B cell (primary cell): ENCODE measurements at regions not wholly inside any gene's neighbourhood (a gene's known extent, or its start where the extent isn't known, plus 50 kb on each side); places are given as distances from the start of the nearest gene placed in this dataset.

Source experiments
- ATAC-seq: fragments of 200-7000 bp; cut with Tn5 transposase; one replicate; pipeline ENCODE4 v1.10.0; 2021; ENCODE audit warnings: low read depth, mild to moderate bottlenecking, moderate number of reproducible peaks, moderate library complexity
- CTCF ChIA-PET: fragments of 350-600 bp; sonication (Branson Sonifier 250); formaldehyde crosslinking; loops from one replicate; lab custom pipeline; 2021; ENCODE audit warnings: antibody characterized with exemption, inconsistent platforms; lab: Charles Lee
- POLR2A ChIA-PET: fragments of 350-600 bp; sonication (Branson Sonifier 250); formaldehyde crosslinking; loops from one replicate; lab custom pipeline; 2021; ENCODE audit warnings: antibody characterized with exemption; lab: Charles Lee
- DNase-seq: peaks from one replicate; pipeline ENCODE4 v3.0.0; 2013
- H2AFZ ChIP-seq: 2 replicates; pipeline ENCODE4 v1.6.1; 2012; ENCODE audit warnings: mild to moderate bottlenecking, low read depth, low read length; ENCODE audit not compliant: insufficient read depth, poor library complexity, severe bottlenecking
- H3K27ac ChIP-seq, 2 donors: 1 replicate in 1 of 2; 2 replicates in 1 of 2; pipeline ENCODE4 v1.5.1; 2012 to 2013; ENCODE audit warnings: low read length in 2 of 2, mild to moderate bottlenecking in 2 of 2, moderate library complexity in 1 of 2
- H3K27me3 ChIP-seq, 4 experiments: fragments of 200-600 bp in 1 of 4; sonication (generic) in 1 of 4; replicated peaks in 1 of 4; 1 replicate in 2 of 4; 2 replicates in 2 of 4; pipeline versions ENCODE4 v1.6.1 to v1.7.0; 2013 to 2016; ENCODE audit warnings: low read length in 3 of 4, mild to moderate bottlenecking in 2 of 4, mixed read lengths in 1 of 4, moderate library complexity in 1 of 4; ENCODE audit not compliant: insufficient read depth in 4 of 4, control insufficient read depth in 3 of 4; ENCODE audit errors: control extremely low read depth in 1 of 4
- H3K36me3 ChIP-seq, 2 experiments: replicated peaks in 1 of 2; 1 replicate in 1 of 2; 2 replicates in 1 of 2; pipeline versions ENCODE4 v1.6.1 to v1.7.1; 2013; ENCODE audit warnings: low read length in 1 of 2; ENCODE audit not compliant: insufficient read depth in 2 of 2, control insufficient read depth in 1 of 2; ENCODE audit errors: control extremely low read depth in 1 of 2, extremely low read depth in 1 of 2
- H3K4me1 ChIP-seq, 2 donors: fragments of 200-600 bp in 1 of 2; sonication (generic) in 1 of 2; 1 replicate in 1 of 2; 2 replicates in 1 of 2; pipeline versions ENCODE4 v1.5.1 to v1.6.1; 2013 to 2017; ENCODE audit warnings: low read length in 2 of 2; ENCODE audit not compliant: control insufficient read depth in 2 of 2, insufficient read depth in 2 of 2
- H3K4me2 ChIP-seq: replicated peaks from 2 replicates; pipeline ENCODE3; 2012; ENCODE audit warnings: mild to moderate bottlenecking, low read depth, low read length; ENCODE audit not compliant: poor library complexity, severe bottlenecking
- H3K4me3 ChIP-seq, 5 experiments: fragments of 200-600 bp in 1 of 5; sonication (generic) in 1 of 5; 1 replicate in 3 of 5; 2 replicates in 2 of 5; pipeline versions ENCODE4 v1.5.1 to v1.7.0; 2011 to 2016; ENCODE audit warnings: low read length in 4 of 5, mild to moderate bottlenecking in 4 of 5, low read depth in 2 of 5, control low read depth in 1 of 5, moderate library complexity in 1 of 5; ENCODE audit not compliant: insufficient read depth in 1 of 5; ENCODE audit errors: control extremely low read depth in 1 of 5, extremely low read depth in 1 of 5
- H3K79me2 ChIP-seq: fragments of 200-600 bp; sonication (generic); one replicate; pipeline ENCODE4 v1.6.0; 2016; ENCODE audit warnings: low read length; ENCODE audit not compliant: control insufficient read depth, insufficient read depth
- H3K9ac ChIP-seq: fragments of 200-600 bp; sonication (generic); 2 replicates; pipeline ENCODE4 v1.6.1; 2017; ENCODE audit warnings: mild to moderate bottlenecking, low read length, moderate library complexity
- H3K9me3 ChIP-seq, 3 donors: one replicate each; pipeline versions ENCODE4 v1.6.1 to v1.7.1; 2013; ENCODE audit warnings: low read length in 2 of 3; ENCODE audit not compliant: control insufficient read depth in 2 of 3, insufficient read depth in 1 of 3; ENCODE audit errors: control extremely low read depth in 1 of 3
- H4K20me1 ChIP-seq: 2 replicates; pipeline ENCODE4 v1.6.0; 2012; ENCODE audit warnings: mild to moderate bottlenecking, low read length; ENCODE audit not compliant: insufficient read depth, control insufficient read depth, poor library complexity, severe bottlenecking
- H3K27ac Mint-ChIP-seq: one replicate; pipeline ENCODE4 v1.8.0; 2021; ENCODE audit warnings: mixed read lengths
- H3K27me3 Mint-ChIP-seq: one replicate; pipeline ENCODE4 v1.8.0; 2021; ENCODE audit warnings: mixed read lengths
- H3K4me1 Mint-ChIP-seq: one replicate; pipeline ENCODE4 v1.8.0; 2021; ENCODE audit warnings: mixed read lengths
- H3K4me3 Mint-ChIP-seq: one replicate; pipeline ENCODE4 v1.8.0; 2021; ENCODE audit warnings: mixed read lengths
- H3K9me3 Mint-ChIP-seq: one replicate; pipeline ENCODE4 v1.8.0; 2022; ENCODE audit warnings: mixed read lengths; ENCODE audit not compliant: insufficient read depth
- EZH2 ChIP-seq: IDR thresholded peaks from 2 replicates; pipeline ENCODE4 v1.6.1; 2012; ENCODE audit warnings: borderline replicate concordance, low read depth, mild to moderate bottlenecking, moderate library complexity, low read length; ENCODE audit not compliant: insufficient read depth, poor library complexity, severe bottlenecking
- WGBS: methylation state at CpG from one replicate; pipeline ENCODE4 v1.1.5; 2013; ENCODE audit warnings: missing lambda C conversion rate; ENCODE audit not compliant: insufficient coverage; 5-methylcytosine and 5-hydroxymethylcytosine counted together
- intact Hi-C: fragments of 100-400 bp; cut with micrococcal nuclease; formaldehyde crosslinking; loops from one replicate; pipeline ENCODE4 v1.10.0; 2022
- TF ChIP-seq, protein P1 (sequence below): fragments of 200-600 bp; IDR thresholded peaks from one replicate; pipeline ENCODE4 v1.8.0; 2022; ENCODE audit warnings: antibody characterized with exemption, mild to moderate bottlenecking

DNA sequence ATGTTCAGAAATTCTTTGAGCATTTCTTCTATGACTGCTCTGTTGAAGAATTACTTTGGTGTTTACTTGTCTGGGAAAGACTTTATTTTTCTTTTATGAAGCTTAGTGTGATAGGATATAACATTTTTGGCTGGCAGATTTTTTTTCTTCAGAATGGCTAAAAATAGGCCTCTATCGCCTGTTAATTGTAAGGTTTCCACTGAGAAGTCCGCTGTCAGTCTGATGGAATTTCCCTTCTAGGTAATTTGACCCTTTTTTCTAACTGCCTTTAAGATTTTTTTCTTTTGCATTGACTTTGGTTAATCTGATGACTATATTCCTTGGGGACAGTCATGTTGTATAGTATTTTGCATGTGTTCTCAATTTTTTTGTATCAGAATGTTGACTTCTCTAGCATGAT is 590.7 kb downstream of the ADCYAP1 start:
- H2AFZ ChIP-seq = no peak overlapping the region
- no peak overlapping the region for H3K27ac Mint-ChIP-seq
- no peaks in the 10 kb centered on the region for H3K9me3 Mint-ChIP-seq
- no peak overlapping the region for H3K4me3 Mint-ChIP-seq
- no peaks in the 10 kb centered on the region for H3K27me3 Mint-ChIP-seq
- no peaks in the 10 kb centered on the region for H3K9me3 ChIP-seq
- WGBS = 100% methylated on average over 1 of the region's 2 CpGs
- H3K4me2 ChIP-seq = no peak overlapping the region
- CTCF ChIA-PET = no interaction called here
- H3K4me3 ChIP-seq = no peak overlapping the region
- no peaks in the 10 kb centered on the region for H3K79me2 ChIP-seq
- H3K9ac ChIP-seq = no peak overlapping the region
- no peaks in the 10 kb centered on the region for H3K27me3 ChIP-seq
- ATAC-seq (no peak), DNase-seq (no peak)
- intact Hi-C loops = no loop called here
- no peak for TF ChIP-seq EZH2
- TF ChIP-seq, protein P1, sequence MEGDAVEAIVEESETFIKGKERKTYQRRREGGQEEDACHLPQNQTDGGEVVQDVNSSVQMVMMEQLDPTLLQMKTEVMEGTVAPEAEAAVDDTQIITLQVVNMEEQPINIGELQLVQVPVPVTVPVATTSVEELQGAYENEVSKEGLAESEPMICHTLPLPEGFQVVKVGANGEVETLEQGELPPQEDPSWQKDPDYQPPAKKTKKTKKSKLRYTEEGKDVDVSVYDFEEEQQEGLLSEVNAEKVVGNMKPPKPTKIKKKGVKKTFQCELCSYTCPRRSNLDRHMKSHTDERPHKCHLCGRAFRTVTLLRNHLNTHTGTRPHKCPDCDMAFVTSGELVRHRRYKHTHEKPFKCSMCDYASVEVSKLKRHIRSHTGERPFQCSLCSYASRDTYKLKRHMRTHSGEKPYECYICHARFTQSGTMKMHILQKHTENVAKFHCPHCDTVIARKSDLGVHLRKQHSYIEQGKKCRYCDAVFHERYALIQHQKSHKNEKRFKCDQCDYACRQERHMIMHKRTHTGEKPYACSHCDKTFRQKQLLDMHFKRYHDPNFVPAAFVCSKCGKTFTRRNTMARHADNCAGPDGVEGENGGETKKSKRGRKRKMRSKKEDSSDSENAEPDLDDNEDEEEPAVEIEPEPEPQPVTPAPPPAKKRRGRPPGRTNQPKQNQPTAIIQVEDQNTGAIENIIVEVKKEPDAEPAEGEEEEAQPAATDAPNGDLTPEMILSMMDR = no peak
- H3K4me1 Mint-ChIP-seq = no peaks in the 10 kb centered on the region
- POLR2A ChIA-PET = no interaction called here
- H3K4me1 ChIP-seq = no peaks in the 10 kb centered on the region
- H3K36me3 ChIP-seq = no peaks in the 10 kb centered on the region
- H4K20me1 ChIP-seq = no peaks in the 10 kb centered on the region
- no peak overlapping the region for H3K27ac ChIP-seq

DNA sequence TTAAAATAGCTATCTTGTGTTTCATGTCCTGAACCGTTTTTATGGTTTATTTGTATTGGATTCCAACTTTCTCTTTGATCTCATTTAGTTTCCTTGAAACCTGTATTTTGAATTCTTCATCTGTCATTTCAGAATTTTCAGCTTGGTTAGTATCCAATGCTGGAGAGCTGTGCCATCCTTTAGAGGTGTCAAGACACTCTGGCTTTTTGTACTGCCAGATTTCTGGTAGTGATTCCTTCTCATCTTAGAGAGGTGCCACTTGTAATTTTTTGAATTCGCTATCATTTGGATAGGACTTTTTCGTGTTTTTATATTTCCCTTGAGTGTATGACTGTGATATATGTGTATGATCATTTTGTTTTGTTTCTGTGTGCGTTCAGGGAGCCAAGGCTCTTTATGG is 591.4 kb downstream of the ADCYAP1 start:
- intact Hi-C loops = no loop called here
- Histone ChIP-seq H4K20me1 (no peaks in the 10 kb centered on the region), H3K27ac (no peak overlapping the region), H3K4me2 (no peak overlapping the region), H2AFZ (no peak overlapping the region), H3K4me1 (no peaks in the 10 kb centered on the region), H3K79me2 (no peaks in the 10 kb centered on the region), H3K4me3 (no peak overlapping the region), H3K36me3 (no peaks in the 10 kb centered on the region), H3K27me3 (no peaks in the 10 kb centered on the region), H3K9me3 (no peaks in the 10 kb centered on the region), H3K9ac (no peak overlapping the region)
- Mint-ChIP-seq H3K9me3 (no peaks in the 10 kb centered on the region), H3K4me3 (no peak overlapping the region), H3K4me1 (no peaks in the 10 kb centered on the region), H3K27ac (no peak overlapping the region), H3K27me3 (no peaks in the 10 kb centered on the region)
- WGBS = 96% methylated on average over 3 of the region's 4 CpGs
- TF ChIP-seq EZH2 = no peak
- TF ChIP-seq, protein P1 = no peak
- ChIA-PET CTCF (interaction anchor here (0.6 kb wide), 1 partner anchor 794 kb away, joined by 3 read pairs; no protein-coding TSS in a partner anchor), POLR2A (no interaction called here)
- ATAC-seq (no peak), DNase-seq (no peak)
